ENCODE measurements at regions not wholly inside any gene's neighbourhood (a gene's known extent, or its start where the extent isn't known, plus 50 kb on each side); places are given as distances from the start of the nearest gene placed in this dataset.

DNA sequence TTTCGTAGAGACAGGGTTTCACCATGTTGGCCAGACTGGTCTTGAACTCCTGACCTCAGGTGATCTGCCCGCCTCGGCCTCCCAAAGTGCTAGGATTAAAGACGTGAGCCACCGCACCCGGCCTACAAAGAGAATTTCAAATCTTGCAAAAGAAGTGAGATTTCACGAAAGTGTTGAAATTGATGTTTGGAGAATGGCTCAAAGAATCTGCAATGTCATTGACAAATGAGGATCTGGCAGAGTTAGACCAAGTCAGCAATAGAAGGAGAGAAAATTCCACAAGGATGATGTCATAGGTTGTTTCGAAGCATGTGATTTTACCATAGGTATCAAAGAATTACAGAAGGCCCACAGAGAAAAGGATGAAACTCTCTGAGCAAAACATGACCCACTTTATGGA lies 71.7 kb downstream of the LYZL2 start:
- TF ChIP-seq CTCF (IDR thresholded peaks at IDR 0.05) (no peak), POLR2A (IDR thresholded peaks at IDR 0.05) (no peak)

Measured in testis (tissue), 2 donors.